Adrenal gland (tissue), 5 donors: ENCODE measurements at regions not wholly inside any gene's neighbourhood (a gene's known extent, or its start where the extent isn't known, plus 50 kb on each side); places are given as distances from the start of the nearest gene placed in this dataset.

Source experiments
- CTCF ChIP-seq, 6 experiments: fragments of 450-650 bp in 4 of 6; fragments of 200-600 bp in 2 of 6; sonication (generic) in 1 of 6; IDR thresholded peaks; 1 replicate in 5 of 6; 2 replicates in 1 of 6; pipeline versions ENCODE4 v1.5.1 to v1.8.0; 2016 to 2021; ENCODE audit warnings: antibody characterized with exemption in 6 of 6, mild to moderate bottlenecking in 2 of 6, moderate library complexity in 1 of 6
- POLR2A ChIP-seq, 2 donors: fragments of 450-650 bp; IDR thresholded peaks; one replicate each; pipeline ENCODE4 v1.6.1; 2017; ENCODE audit warnings: antibody characterized with exemption in 2 of 2, mild to moderate bottlenecking in 2 of 2, moderate library complexity in 1 of 2
- donor health status: DM: no; HTN: no; CAD: no.

DNA sequence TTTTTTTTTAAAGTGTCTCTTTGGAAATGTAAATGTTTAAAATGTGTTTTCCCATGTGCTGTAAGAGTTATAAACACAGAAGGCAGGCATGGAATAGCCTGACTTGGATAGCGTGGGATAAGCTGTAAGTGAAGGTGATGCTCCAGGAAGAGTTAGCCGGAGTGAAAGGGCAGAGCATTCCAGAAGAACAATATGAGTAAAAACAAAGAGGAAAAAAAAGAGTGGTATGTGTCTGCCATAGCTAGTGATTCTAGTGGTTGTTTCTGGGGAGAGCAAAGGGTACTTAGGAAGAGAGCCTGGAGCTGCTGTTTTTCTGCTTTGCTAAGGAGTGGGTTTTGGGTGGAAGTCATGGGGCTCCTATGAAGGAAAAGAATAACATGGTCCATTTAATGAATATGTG is 126.9 kb upstream of the DLGAP1 start:
- TF ChIP-seq CTCF (IDR thresholded peaks at IDR 0.05) = no peak
- TF ChIP-seq POLR2A (IDR thresholded peaks at IDR 0.05) = no peak
